ENCODE measurements at regions not wholly inside any gene's neighbourhood (a gene's known extent, or its start where the extent isn't known, plus 50 kb on each side); places are given as distances from the start of the nearest gene placed in this dataset.

DNA sequence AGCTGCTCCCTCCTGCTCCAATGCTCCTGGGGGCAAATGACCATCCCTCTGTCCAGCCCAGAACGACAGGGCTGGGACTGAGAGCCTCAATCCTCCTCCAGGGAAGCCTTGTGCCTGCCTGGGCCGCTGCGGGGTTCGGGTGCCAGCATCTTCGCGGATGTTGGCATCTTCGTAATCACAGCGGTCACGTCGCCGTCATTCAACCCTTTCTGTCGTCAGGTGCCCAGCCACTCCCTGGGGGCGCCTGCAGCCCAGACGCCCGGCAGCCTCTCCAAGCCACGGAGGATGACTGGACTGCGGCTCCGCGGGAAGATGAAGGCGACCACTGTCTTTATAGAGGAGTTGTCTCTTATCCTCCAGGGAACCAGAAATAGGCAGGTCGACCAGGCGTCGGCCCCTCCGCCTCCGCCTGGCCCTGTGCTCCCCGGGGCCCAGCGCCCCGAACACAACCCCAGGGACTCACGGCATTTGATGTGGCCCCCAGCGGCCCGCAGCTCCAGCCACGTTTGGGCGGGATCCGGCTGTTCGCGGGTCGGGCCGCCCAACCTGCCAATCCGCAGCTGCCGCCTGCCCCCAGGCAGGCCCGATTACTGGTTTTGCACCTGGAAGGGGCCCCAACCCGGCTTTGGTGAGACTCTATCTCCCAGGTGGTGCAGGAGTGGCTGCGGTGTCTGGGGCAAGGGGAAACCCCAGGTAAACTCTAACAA is 113.9 kb downstream of the THNSL2 start:
- ATAC-seq (no peak), DNase-seq (ENCODE audit: low spot score) (no peak)

DNA sequence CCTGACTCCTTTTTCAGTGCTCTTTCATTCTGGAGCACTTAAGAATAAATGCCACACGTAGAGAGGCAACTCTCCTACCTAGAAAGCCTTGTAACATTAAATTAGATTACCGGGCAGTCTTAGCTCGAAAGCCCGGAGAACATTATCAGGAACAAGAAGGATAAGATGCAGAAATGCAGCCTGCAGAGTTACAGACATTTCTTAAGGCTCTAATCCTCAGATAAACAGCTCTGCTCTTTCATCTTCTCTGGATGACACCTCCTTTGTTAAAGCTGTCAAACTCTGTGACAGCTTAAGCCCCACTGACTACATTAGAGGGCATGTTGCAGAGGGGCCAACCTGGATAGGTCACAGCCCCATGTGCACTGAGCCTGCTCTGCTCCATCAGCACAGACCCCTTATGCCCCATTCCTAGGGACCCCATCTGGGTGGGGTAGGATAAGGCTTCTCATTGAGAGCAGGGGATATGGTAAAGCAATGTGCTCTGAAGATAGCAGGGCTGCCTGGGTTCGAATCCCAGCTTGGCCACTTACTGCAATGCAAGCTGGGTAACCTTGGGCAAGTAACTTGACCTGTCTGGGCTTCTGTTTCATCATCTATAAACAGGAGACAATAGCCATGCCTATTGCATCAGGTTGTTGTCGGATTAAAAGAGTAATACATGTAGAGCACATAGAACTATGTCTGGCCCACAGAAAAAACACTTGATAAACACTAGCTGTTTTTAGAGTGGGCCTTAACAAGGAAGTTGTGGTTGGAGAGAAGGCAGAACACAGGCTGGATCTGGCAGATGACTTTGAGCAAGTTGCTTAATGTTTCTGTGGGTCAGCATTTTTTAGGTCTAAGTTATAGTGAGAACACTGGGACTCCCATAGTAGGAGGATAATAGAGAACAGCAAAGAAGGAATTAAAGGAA is 111.4 kb downstream of the THNSL2 start:
- ATAC-seq (no peak), DNase-seq (ENCODE audit: low spot score) (no peak)

DNA sequence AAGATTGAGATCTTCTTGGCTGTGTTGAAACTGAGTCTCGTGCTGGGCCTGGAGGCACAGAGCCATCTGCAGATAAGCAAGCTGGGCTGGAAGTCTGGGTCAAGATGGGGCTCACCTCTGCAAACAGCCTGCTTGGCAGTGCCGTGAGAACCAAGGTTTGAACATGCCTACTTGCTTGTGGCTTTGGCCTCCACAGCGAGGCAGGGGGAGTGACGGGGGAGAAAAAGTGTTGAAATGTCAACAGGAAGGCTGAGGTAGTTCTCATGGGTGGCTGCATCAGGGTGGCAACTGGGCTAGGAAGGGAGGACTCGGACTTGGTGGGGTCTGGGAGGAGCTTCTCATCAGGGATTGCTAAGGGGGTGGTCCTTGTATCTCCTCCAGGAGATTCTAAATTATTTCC is 99.7 kb downstream of the THNSL2 start:
- DNase-seq (ENCODE audit: low spot score) (no peak), ATAC-seq (no peak)

DNA sequence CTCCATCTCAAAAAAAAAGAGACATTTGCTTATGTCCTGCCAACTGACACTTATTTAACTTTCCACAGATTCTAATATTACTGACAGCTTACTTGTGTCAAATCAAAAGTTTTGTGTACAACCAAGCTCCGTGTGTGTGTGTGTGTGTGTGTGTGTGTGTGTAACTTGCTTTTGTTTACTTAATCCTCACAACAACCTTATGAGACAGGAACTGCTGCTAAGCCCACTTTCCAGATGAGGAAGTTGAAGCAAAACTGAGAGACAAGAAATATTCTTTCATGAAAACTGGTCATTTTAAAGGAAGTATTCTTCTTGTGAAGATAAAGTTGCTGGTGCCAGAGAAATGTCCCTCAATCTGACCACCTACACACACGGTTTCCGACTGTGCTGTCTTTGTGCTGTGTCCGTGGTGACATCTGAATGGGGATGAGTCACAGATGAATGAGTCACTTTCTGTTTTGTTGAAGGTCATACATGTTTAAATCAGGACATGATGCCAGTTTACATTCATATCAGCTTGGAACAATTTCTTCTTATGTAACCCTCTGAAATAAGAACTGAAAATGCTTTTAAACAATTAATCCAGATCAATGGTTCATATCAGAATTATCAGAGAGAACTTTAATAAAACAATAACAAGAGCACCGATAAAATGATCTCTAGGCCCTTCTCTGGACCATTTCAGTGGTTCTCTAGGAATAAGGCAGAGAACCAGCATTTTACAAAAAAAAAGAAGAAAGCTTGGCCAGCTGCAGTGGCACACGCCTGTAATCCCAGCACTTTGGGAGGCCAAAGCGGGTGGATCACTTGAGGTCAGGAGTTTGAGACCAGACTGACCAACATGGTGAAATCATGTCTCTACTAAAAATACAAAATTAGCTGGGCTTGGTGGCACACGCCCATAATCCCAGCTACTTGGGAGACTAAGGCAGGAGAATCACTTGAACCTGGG is 95.5 kb downstream of the THNSL2 start:
- DNase-seq (ENCODE audit: low spot score) (no peak), ATAC-seq (no peak)

DNA sequence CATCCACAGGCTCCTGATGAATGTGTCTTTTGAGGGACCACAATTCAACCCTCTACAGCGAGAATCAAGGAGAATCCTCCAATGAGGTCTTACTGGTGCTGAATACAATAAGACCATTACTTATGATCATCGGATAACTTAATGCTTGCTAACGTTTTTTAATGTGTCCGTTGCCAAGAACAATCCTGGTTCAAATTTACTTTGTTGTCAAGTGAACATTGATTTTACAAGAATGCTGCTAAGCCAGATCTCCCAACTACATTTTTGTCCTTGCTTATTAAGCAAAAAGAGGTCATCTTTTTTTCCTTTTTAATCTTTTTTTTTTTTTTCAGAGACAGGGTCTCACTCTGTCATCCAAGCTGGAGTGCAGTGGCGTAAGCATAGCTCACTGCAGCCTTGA is 93.7 kb downstream of the THNSL2 start:
- no peak for ATAC-seq
- no peak for DNase-seq (ENCODE audit: low spot score)

DNA sequence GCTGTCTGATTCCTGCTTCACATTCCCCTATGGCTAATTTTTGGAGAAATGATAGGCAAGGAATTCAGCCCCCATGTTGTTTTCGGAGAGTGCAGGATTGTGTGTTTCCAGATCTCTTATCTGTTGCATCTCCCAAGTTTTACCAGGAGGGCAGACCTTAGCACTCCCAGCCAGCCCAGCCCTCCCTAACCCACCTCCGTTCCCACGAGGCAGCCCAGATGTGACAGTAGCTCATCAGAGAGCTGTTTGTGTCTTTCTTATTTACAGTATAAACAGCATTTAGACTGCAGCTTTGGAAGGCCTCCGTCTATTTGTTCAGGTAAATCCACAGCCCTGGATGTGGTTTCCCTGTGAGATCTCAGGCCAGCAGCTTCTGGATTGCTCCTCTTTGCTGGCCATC is 91.6 kb downstream of the THNSL2 start:
- ATAC-seq (no peak), DNase-seq (ENCODE audit: low spot score) (no peak)

DNA sequence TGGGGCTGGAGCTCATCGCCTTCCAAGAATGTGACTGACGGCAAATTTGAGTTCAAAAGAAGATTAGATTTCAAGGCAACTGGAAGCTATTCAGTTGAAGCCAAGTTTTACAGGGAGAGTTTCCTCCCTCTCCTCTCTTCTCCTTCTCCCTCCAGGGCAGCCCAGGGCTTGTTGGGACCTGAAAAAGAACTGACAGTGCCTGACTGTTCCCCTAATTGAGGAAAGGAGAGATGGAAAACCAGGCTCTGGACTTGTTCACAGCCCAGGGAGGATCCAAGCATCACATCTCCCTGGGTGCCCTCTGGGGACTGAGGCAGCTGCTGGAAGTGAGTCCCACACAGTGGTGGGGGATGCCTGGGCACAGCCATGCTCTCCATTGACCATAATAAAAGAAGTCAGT is 88.1 kb downstream of the THNSL2 start:
- ATAC-seq (no peak), DNase-seq (ENCODE audit: low spot score) (no peak)

DNA sequence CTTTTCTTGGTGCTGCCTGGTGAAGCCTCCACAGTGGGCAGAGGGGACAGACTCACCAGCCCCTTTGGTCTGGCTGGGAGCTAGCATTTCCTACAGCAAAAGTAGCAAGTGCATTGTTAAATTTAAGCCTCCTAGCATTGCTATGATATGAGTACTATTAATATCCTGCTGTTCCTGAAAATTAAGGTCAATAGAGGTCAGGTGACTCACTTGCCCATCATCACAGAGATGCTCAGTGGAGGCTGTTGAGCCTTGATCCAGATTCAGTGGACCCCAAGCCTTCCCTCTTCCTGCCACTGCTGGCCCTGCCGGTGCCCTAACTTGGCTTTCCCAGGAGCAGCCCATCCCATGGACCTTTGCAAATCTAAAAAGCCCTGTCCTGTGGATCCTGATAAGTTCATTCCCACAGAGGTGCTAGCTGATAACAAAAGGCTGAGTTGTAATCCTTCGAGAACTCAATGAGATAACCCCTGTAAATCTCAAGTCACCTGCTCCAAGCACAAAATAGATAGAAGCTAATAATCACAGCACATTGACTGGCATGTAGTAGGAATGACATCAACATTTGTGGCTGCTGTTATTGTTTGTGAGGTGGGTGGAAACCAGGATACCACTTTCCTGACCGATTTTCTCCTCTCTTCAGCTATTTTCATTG is 84.4 kb downstream of the THNSL2 start:
- ATAC-seq = no peak
- no peak for DNase-seq (ENCODE audit: low spot score)

DNA sequence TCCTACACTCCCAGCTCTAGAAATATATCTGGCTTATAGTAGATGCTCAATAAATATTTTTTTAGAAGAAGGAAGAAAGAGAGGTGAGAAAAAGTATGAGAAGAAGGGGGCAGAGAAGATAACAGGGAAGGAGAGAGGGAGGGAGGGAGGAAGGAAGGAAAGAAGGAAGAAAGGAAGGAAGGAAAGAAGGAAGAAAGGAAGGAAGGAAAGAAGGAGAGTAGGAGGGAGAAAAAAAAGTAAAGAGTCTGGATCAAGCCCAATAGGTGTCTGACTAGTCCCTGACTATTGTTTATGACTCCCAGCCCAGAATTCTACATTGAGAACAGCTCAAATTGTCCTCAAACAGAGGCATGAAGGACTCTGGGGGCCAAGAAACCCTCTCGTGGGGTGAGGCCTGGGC is 83.9 kb downstream of the THNSL2 start:
- ATAC-seq (no peak), DNase-seq (ENCODE audit: low spot score) (no peak)

DNA sequence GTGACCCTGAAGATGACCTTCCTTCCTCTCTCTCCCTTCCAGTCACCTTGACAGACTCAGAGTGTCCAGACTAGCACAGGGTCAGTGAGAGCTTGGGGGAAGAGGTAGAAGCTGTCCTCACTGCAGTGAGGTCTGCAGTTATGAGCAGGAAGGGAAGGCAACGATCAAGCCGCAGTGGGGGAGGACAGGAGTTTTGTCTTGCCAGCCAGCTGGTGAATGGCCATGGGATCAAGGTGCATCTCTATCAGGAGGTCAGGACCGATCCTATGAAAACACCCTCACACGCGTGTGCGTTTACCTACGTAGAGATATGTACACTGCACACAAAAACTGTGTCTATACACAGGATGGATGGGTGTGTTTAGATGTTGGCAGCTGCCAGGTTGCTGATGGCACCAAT is 83.2 kb downstream of the THNSL2 start:
- DNase-seq (ENCODE audit: low spot score) = no peak

DNA sequence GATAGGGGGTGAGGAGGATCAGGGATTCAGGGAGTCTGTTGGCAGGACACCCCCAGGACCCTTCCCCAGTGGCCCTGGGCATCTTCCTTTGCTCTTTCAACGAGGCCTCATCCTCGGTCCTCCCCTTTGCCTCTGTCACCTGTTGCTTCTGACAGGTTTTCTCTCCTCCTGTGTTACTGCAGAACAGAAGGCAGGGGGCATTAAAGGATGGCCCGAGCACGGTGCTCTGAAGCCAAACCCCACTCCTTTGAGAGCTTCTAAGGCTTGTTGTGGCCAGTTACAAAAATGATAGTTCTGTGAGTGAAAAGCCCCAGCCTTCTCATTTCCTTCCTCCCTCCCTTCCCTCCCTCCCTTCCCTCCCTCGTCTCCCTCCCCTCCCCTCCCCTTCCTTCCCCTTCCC is 82.5 kb downstream of the THNSL2 start:
- no peak for ATAC-seq
- DNase-seq (ENCODE audit: low spot score) = no peak

More for the DNA sequence above, 83.2 kb downstream of the THNSL2 start:
- ATAC-seq = peak; percentile 81

DNA sequence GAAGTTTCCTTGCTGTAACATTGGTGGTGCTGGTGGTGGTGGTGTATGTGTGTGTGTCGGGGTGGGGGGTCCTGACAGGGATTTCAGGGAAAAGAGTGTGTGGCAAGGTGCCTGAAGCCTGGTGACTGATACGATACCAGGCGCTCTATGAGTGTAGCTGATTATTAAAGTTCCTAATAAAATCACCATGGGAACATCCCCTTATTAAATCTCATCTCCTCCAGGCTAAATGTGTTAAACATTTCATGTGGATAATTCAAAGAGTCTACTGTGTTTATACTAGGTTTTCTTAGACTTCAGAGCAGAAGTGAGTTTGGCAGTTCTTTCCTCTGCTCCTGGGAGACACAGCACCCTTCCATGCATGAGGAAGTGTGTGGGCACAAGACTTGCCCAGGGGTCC is 82.0 kb downstream of the THNSL2 start:
- ATAC-seq (no peak), DNase-seq (ENCODE audit: low spot score) (no peak)

DNA sequence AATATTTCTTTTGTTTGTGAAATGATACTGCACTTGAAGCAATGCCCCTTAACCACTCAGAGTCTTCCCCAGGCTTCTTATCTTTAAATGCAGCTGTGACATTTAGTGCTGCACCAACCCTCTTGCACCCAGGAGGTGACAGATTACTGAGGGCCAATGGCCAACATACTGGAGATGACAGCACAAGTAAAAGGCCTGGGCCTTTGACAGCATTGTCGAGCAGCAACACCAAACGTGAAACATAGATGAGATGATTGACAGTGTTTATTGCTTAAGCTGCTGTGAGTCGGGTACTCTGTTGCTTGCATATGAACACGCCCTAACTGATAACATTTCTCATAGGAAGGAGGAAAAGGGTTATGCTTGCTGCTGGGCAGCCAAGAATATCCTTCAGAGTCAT is 80.3 kb downstream of the THNSL2 start:
- no peak for ATAC-seq
- DNase-seq (ENCODE audit: low spot score) = no peak

DNA sequence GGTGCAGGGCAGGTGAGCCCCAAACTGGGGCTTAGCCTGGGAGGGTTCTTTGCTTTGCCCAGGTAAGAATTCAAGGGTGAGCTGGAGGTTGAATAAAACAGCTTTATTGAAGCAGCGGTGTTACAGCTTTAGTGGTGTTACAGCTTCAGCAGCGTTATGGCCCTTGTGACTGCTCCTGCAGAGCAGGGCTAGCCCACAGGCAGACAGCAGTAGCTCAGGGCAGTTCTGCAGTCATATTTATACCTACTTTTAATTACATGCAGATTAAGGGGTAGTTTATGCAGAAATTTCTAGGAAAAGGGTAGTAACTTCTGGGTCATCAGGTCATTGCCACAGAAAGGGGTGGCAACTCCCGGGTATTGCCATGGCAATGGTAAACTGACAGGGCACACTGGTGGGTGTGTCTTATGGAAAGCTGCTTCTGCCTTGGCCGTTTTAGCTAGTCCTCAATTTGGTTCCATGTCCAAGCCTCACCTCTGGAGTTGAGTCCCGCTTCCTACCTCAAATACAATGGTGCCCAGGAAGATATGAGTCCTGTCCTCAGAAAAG is 78.2 kb downstream of the THNSL2 start:
- ATAC-seq = no peak

DNA sequence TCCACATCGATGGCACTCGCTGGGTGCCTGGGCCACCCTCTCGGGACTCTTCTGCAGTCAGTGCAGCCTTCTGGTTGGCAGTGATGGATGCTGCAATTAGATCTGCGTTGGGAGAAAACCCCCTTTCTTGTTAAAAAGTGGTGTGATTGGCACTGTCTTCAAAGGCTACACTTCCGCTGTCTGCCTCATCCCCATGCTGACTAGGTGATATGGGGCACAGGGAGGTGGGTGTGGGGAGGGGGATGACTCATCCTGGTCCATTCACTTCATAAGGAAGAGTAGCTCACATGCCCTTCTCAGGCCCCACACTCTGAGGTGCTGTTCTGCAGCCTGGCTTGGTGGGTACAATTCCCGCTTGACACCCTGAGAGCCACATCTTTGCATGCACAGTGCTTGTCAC is 77.4 kb downstream of the THNSL2 start:
- no peak for DNase-seq (ENCODE audit: low spot score)
- ATAC-seq = no peak

More for the DNA sequence above, 78.2 kb downstream of the THNSL2 start:
- no peak for DNase-seq (ENCODE audit: low spot score)

DNA sequence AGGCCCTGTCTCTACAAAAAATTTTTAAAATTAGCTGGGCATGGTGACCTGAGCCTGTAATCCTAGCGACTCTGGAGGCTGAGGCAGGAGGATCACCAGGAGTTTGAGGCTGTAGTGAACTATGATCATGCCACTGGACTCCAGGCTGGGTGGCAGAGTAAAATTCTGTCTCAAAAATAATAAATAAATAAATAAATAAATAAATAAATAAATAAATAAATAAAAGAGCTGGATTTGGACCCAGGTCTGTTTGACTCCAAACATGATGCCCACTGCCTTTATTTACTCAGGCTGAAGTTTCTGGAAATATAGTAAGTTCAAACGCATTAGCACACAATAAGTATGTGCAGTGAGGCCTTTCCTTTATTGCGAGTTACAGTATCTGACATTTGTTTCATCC is 75.0 kb downstream of the THNSL2 start:
- DNase-seq (ENCODE audit: low spot score) (no peak), ATAC-seq (no peak)

DNA sequence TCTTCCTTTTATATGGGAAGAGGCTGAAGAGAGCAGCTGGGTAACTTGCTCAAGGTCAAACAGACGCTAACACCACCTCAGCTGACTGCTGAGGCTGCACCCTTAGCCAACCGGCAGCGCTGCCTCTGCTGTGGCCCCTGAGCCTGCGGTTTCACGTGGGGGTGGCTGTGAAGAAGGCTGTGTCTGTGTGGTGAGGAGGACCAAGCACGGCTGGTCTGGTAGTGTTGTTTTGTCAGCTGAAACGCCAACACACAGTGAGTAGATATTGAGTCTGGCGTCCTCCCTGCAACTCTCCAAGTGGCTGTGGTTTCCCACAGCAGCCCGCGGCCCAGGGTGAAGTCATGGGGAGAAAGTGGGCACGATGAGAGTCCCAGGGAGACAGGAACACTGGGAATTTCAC is 69.6 kb downstream of the THNSL2 start:
- ATAC-seq (no peak), DNase-seq (ENCODE audit: low spot score) (no peak)

DNA sequence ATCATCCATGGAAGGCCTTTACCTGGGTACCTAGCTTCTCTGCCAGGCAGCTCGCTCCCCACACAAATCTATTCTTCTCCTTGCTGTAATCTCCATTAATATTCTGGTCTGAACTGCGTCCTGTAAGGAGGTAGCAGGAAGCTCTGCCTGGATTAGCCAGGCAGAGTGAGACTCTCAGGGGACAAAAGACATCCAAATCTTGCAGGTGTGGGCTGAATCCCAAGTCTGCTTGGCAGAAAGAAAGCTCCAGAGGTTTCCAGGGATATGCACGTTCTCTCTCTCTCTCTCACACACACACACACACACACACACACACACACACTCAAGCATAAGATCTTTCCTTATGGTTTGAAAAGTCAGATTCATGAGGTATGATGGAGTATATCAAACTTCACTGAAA is 66.5 kb downstream of the THNSL2 start:
- ATAC-seq (no peak), DNase-seq (ENCODE audit: low spot score) (no peak)
